ENCODE measurements at regions not wholly inside any gene's neighbourhood (a gene's known extent, or its start where the extent isn't known, plus 50 kb on each side); places are given as distances from the start of the nearest gene placed in this dataset.

DNA sequence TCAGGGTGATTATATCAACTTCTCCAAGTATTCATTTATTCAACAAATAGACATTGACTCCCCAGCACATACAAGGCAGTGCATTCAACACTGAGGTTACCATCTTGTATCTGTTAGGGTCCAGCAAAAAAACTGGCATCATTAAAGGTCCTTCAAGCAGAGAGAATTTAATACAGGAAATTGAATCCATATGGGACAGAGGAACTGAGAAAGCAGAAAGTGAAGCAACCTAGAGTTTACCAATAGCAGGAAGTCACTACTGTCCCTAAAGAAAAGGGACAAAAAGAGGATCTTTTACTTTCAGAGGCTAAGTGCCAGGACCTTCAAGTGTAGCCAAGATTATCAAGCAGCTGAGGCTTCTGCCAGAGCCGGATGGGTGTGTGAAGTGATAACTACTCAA is 237.8 kb upstream of the TBX3 start:
- no peak for DNase-seq (ENCODE audit: low spot score, unreplicated experiment)
- H3K4me1 Mint-ChIP-seq (ENCODE audit: low read depth) = peaks cover 14% of the 10 kb centered on the region
- H3K4me3 Mint-ChIP-seq (ENCODE audit: low read depth) = no peak overlapping the region
- H3K9me3 Mint-ChIP-seq (ENCODE audit: low read depth) = peaks cover 7% of the 10 kb centered on the region
- H3K27ac Mint-ChIP-seq = no peak overlapping the region
- H3K27me3 Mint-ChIP-seq = peaks cover 30% of the 10 kb centered on the region
- peaks cover 1% of the 10 kb centered on the region for H3K36me3 Mint-ChIP-seq (ENCODE audit: insufficient read depth)
- TF ChIP-seq, protein P1, sequence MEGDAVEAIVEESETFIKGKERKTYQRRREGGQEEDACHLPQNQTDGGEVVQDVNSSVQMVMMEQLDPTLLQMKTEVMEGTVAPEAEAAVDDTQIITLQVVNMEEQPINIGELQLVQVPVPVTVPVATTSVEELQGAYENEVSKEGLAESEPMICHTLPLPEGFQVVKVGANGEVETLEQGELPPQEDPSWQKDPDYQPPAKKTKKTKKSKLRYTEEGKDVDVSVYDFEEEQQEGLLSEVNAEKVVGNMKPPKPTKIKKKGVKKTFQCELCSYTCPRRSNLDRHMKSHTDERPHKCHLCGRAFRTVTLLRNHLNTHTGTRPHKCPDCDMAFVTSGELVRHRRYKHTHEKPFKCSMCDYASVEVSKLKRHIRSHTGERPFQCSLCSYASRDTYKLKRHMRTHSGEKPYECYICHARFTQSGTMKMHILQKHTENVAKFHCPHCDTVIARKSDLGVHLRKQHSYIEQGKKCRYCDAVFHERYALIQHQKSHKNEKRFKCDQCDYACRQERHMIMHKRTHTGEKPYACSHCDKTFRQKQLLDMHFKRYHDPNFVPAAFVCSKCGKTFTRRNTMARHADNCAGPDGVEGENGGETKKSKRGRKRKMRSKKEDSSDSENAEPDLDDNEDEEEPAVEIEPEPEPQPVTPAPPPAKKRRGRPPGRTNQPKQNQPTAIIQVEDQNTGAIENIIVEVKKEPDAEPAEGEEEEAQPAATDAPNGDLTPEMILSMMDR (IDR thresholded peaks at IDR 0.05; ENCODE audit: unreplicated experiment) = no peak

DNA sequence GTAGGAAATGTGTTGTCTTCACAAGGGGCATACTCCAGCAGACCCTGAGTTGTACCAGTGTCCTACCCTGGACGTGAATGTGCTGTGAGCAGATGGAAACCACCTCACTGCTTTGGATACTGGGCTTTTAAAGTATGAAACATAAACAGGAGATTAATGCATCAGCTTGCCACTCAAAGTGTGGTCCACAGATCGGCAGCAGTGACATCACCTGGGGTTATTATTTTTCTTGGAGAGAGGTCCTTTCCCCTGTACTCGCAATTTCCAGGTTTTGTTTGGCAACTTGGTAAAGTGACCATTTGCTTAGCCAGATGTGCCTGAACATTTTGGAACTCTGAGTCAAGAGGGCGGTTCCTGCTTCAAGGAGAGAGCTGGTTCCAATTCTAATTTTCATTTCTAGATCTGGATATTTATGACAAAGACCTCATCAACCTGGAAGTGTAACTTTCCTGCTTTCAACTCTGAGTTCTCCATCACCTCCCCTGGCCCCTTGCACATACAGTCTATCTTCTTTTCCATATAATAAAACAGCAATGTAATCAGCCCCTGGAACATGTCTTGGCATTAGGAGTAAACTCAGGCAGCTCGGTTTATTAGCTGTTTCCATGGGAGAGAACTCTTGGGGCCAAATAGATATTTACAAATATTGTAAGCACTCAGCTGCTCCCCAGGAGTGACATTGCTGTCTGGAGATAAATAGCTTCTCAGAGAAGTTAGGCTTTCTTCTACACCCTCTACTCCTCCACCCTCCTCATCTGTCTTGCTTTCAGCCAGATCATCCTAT is 237.0 kb upstream of the TBX3 start:
- Mint-ChIP-seq H3K27ac (no peak overlapping the region), H3K36me3 (ENCODE audit: insufficient read depth) (peaks cover 1% of the 10 kb centered on the region), H3K27me3 (peaks cover 34% of the 10 kb centered on the region), H3K4me3 (ENCODE audit: low read depth) (no peak overlapping the region), H3K4me1 (ENCODE audit: low read depth) (peaks cover 13% of the 10 kb centered on the region), H3K9me3 (ENCODE audit: low read depth) (peaks cover 4% of the 10 kb centered on the region)
- TF ChIP-seq, protein P1 (IDR thresholded peaks at IDR 0.05; ENCODE audit: unreplicated experiment) = no peak
- no peak for DNase-seq (ENCODE audit: low spot score, unreplicated experiment)

DNA sequence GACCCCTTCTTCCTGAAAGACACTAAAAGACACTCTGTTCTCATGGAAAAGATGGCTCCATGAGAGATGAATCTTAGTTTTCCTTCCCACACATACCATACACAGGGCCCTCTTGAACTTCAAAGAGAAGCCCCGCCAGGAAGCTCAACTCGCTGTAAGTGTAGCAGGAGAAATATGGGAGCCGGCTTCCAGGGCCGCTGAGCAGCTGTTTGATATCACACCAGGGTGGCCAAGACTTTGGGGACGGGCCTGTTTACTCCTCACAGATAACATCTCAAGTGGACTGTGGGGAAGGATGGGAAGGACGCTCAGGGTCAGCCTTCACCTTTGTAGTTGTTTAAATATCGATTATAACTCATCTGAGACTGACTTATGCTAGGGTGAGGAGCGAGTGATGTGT is 235.5 kb upstream of the TBX3 start:
- H3K4me1 Mint-ChIP-seq (ENCODE audit: low read depth) = peaks cover 9% of the 10 kb centered on the region
- TF ChIP-seq, protein P1 (IDR thresholded peaks at IDR 0.05; ENCODE audit: unreplicated experiment) = no peak

GRCh38 chr12:114918535-114919233 is 234.7 kb upstream of the TBX3 start:
- H3K9me3 Mint-ChIP-seq (ENCODE audit: low read depth) = peaks cover 4% of the 10 kb centered on the region
- DNase-seq (ENCODE audit: low spot score, unreplicated experiment) = no peak
- H3K27me3 Mint-ChIP-seq = peaks cover 38% of the 10 kb centered on the region
- TF ChIP-seq, protein P1 (IDR thresholded peaks at IDR 0.05; ENCODE audit: unreplicated experiment) = no peak
- no peak overlapping the region for H3K27ac Mint-ChIP-seq
- H3K4me3 Mint-ChIP-seq (ENCODE audit: low read depth) = no peak overlapping the region
- peaks cover 11% of the 10 kb centered on the region for H3K4me1 Mint-ChIP-seq (ENCODE audit: low read depth)
- peaks cover 1% of the 10 kb centered on the region for H3K36me3 Mint-ChIP-seq (ENCODE audit: insufficient read depth)

More for the DNA sequence above, 235.5 kb upstream of the TBX3 start:
- H3K27me3 Mint-ChIP-seq = peaks cover 38% of the 10 kb centered on the region
- no peak for DNase-seq (ENCODE audit: low spot score, unreplicated experiment)
- H3K4me3 Mint-ChIP-seq (ENCODE audit: low read depth) = no peak overlapping the region
- H3K36me3 Mint-ChIP-seq (ENCODE audit: insufficient read depth) = peaks cover 1% of the 10 kb centered on the region
- H3K9me3 Mint-ChIP-seq (ENCODE audit: low read depth) = peaks cover 4% of the 10 kb centered on the region
- no peak overlapping the region for H3K27ac Mint-ChIP-seq

DNA sequence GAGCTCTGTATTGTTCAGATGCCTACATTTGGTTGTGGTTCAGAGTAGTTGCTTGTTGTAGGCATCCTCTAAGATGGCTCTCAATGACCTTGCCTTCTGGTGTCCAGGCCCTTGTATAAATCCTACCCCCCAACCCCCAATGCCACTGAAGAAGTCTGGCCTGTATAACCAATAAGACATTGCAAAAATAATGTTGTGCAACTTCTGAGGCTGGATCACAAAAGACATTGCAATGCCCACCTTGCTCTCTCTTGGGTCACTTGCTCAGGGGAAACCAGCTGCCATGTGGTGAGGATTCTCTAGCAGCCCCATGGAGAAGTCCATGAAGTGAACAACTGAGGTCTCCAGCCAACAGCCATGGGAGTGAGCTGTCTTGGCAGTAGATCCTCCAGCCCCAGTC is 234.0 kb upstream of the TBX3 start:
- Mint-ChIP-seq H3K4me1 (ENCODE audit: low read depth) (peaks cover 11% of the 10 kb centered on the region), H3K27me3 (peaks cover 38% of the 10 kb centered on the region), H3K4me3 (ENCODE audit: low read depth) (no peak overlapping the region), H3K36me3 (ENCODE audit: insufficient read depth) (no peaks in the 10 kb centered on the region), H3K27ac (no peak overlapping the region), H3K9me3 (ENCODE audit: low read depth) (peaks cover 5% of the 10 kb centered on the region)
- TF ChIP-seq, protein P1 (IDR thresholded peaks at IDR 0.05; ENCODE audit: unreplicated experiment) = no peak
- no peak for DNase-seq (ENCODE audit: low spot score, unreplicated experiment)
